ENCODE measurements at regions not wholly inside any gene's neighbourhood (a gene's known extent, or its start where the extent isn't known, plus 50 kb on each side); places are given as distances from the start of the nearest gene placed in this dataset.

DNA sequence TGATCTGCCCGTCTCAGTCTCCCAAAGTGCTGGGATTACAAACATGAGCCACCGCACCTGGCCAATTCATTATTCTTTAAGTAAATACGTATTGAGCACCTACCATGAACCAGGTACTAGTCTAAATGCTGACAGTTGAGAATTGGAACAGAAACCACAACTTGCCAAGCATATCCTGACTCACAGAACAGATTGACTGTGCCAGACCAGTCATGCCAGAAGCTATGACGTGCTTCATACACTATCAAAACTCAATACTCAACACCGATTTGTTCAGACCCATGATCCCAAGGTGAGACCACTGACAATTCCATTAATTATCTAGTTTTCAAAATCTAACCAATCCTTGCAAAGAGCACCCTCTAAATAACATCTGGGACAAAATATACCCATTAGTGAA is 148.6 kb downstream of the B3GNT2 start:
- DNase-seq = no peak

DNA sequence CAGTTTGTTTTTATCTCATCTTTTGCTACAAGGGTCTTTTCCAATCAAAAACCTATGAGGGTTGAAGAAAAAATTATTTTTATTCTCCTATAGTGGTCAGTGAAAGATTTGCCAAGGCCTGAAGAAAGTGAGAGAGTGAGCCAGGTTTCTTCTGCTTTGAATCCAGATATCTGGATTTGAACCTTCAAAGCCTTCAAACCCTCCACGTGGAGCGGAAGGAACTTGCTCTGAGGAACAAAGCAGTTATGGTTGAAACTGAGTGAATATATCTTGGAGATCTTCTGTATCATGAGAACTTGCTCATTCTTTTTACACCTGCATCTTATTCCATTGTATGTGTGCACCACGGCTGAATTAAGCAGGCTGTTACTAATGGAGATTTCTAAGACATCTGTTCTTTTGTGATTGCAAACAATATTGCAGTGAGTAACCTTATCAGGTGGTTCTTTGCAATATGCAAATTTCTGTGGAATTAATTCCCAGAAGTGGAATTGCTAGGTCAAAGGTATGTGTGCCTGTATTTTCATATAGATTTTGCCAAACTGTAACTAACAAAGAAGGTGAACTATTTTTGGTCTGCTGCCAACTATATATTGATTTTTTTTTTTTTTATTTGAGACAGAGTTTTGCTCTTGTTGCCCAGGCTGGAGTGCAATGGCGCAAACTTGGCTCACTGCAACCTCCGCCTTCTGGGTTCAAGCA is 147.9 kb downstream of the B3GNT2 start:
- DNase-seq = no peak
- no peaks in the 10 kb centered on the region for H3K9me3 ChIP-seq (ENCODE audit: severe bottlenecking)
- no peaks in the 10 kb centered on the region for H3K27me3 ChIP-seq (ENCODE audit: insufficient read depth, low read depth, severe bottlenecking)
- TF ChIP-seq, protein P1, sequence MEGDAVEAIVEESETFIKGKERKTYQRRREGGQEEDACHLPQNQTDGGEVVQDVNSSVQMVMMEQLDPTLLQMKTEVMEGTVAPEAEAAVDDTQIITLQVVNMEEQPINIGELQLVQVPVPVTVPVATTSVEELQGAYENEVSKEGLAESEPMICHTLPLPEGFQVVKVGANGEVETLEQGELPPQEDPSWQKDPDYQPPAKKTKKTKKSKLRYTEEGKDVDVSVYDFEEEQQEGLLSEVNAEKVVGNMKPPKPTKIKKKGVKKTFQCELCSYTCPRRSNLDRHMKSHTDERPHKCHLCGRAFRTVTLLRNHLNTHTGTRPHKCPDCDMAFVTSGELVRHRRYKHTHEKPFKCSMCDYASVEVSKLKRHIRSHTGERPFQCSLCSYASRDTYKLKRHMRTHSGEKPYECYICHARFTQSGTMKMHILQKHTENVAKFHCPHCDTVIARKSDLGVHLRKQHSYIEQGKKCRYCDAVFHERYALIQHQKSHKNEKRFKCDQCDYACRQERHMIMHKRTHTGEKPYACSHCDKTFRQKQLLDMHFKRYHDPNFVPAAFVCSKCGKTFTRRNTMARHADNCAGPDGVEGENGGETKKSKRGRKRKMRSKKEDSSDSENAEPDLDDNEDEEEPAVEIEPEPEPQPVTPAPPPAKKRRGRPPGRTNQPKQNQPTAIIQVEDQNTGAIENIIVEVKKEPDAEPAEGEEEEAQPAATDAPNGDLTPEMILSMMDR (IDR thresholded peaks at IDR 0.05; ENCODE audit: low read depth, low read length) = no peak
- no peaks in the 10 kb centered on the region for H3K36me3 ChIP-seq
- no peak overlapping the region for H3K27ac ChIP-seq
- H3K4me3 ChIP-seq (ENCODE audit: low read depth, low read length) = no peak overlapping the region

More for the DNA sequence above, 148.6 kb downstream of the B3GNT2 start:
- Histone ChIP-seq H3K27ac (no peak overlapping the region), H3K4me3 (ENCODE audit: low read depth, low read length) (no peak overlapping the region), H3K36me3 (no peaks in the 10 kb centered on the region), H3K27me3 (ENCODE audit: insufficient read depth, low read depth, severe bottlenecking) (no peaks in the 10 kb centered on the region), H3K9me3 (ENCODE audit: severe bottlenecking) (no peaks in the 10 kb centered on the region)
- TF ChIP-seq, protein P1 (IDR thresholded peaks at IDR 0.05; ENCODE audit: low read depth, low read length) = no peak

DNA sequence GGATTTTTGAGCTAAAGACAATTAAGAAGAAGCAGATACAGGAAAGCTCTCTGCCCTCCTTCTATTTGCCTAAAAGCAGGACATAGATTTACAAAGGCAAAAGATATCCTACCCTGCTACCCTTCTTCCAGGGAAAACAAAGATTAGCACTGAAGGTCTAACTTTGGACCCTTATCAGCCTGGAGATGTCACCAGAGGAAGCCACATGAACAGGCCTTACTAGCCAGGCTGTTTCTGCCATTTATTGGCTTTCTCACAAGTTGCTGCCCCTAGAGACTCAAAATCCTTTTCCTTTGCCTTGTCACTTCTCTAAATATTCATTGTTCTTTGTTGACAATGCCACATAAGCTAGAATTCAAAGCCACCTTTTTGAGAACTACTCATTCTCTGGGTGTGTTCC is 147.3 kb downstream of the B3GNT2 start:
- H3K4me3 ChIP-seq (ENCODE audit: low read depth, low read length) = no peak overlapping the region
- no peak overlapping the region for H3K27ac ChIP-seq
- no peaks in the 10 kb centered on the region for H3K9me3 ChIP-seq (ENCODE audit: severe bottlenecking)
- H3K36me3 ChIP-seq = no peaks in the 10 kb centered on the region
- DNase-seq = no peak
- H3K27me3 ChIP-seq (ENCODE audit: insufficient read depth, low read depth, severe bottlenecking) = no peaks in the 10 kb centered on the region
- TF ChIP-seq, protein P1 (IDR thresholded peaks at IDR 0.05; ENCODE audit: low read depth, low read length) = no peak

DNA sequence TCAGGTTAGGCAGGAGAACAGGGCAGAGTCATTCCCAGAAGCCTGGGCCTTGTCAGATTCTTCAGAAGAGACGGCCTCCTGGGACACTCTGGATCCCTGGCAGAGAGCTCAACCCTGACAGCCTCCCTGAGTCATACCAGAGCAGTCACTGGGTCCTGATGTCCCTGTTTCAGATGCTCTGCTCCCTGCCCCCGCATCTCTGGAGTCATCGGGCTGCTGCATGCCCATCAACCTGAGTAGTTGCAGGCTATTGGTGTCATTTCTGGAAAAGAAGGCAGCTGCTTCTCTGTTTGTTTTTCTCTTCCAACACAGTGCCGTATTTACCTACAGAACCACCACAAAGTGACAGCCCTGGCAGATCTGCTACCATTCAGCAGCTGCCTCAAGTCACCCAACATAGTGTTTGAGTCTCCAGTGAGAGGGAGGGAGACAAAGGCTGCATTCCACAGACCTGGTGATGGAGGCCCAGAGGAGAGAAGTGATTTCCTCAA is 145.1 kb downstream of the B3GNT2 start:
- Histone ChIP-seq H3K9me3 (ENCODE audit: severe bottlenecking) (no peaks in the 10 kb centered on the region), H3K27ac (no peak overlapping the region), H3K4me3 (ENCODE audit: low read depth, low read length) (no peak overlapping the region), H3K36me3 (no peaks in the 10 kb centered on the region), H3K27me3 (ENCODE audit: insufficient read depth, low read depth, severe bottlenecking) (no peaks in the 10 kb centered on the region)
- TF ChIP-seq, protein P1 (IDR thresholded peaks at IDR 0.05; ENCODE audit: low read depth, low read length) = no peak
- DNase-seq = no peak

DNA sequence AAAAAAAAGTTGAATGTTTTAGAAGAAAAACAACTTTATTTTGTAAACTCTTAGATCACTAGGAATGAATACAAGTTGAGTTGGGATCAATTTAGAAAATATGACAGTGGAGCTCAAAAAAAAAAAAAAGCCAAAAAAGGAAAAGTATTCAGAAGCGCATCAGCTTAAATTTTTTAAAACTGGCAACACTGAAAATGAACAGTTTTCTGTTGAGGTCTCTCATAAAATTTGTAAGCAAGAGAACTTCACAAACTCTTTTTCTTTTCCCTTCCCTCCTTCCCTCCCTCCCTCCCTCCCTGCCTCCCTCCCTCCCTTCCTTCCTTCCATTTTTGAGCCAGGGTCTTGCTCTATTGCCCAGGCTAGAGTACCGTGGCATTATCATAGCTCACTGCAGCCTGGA is 143.9 kb downstream of the B3GNT2 start:
- H3K4me3 ChIP-seq (ENCODE audit: low read depth, low read length) = no peak overlapping the region
- TF ChIP-seq, protein P1 (IDR thresholded peaks at IDR 0.05; ENCODE audit: low read depth, low read length) = no peak
- no peaks in the 10 kb centered on the region for H3K9me3 ChIP-seq (ENCODE audit: severe bottlenecking)
- no peaks in the 10 kb centered on the region for H3K27me3 ChIP-seq (ENCODE audit: insufficient read depth, low read depth, severe bottlenecking)
- no peak for DNase-seq
- H3K27ac ChIP-seq = no peak overlapping the region
- H3K36me3 ChIP-seq = no peaks in the 10 kb centered on the region

DNA sequence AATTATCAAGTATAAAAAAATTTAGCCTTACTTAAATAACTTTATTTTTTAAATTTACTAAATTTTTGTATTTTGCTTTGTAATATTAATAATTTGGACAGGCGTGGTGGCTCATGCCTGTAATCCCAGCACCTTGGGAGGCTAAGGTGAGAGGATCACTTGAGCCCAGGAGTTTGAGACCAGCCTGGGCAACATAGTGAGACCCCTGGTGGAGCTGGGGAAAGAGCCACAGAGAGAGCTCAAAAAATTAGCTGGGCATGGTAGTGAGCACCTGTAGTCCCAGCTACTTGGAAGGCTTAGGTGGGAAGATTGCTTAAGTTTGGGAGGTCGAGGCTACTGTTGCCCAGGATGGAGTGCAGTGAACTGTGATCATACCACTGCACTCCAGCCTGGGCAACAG is 143.5 kb downstream of the B3GNT2 start:
- H3K36me3 ChIP-seq = no peaks in the 10 kb centered on the region
- H3K4me3 ChIP-seq (ENCODE audit: low read depth, low read length) = no peak overlapping the region
- TF ChIP-seq, protein P1 (IDR thresholded peaks at IDR 0.05; ENCODE audit: low read depth, low read length) = no peak
- no peak overlapping the region for H3K27ac ChIP-seq
- no peak for DNase-seq
- H3K27me3 ChIP-seq (ENCODE audit: insufficient read depth, low read depth, severe bottlenecking) = no peaks in the 10 kb centered on the region
- no peaks in the 10 kb centered on the region for H3K9me3 ChIP-seq (ENCODE audit: severe bottlenecking)

Measured in WERI-Rb-1 (cell line).